IPS-NIHi11 (cell line): ENCODE measurements at regions not wholly inside any gene's neighbourhood (a gene's known extent, or its start where the extent isn't known, plus 50 kb on each side); places are given as distances from the start of the nearest gene placed in this dataset.

Experiments used
- DNase-seq: peaks from one replicate; pipeline ENCODE4 v3.0.0; 2012; ENCODE audit warnings: mixed read lengths, low spot score

- DNase-seq: no peak
Observed at GRCh38 chr5:67267512-67268216, 71.1 kb upstream of the CD180 start.

- DNase-seq: no peak
Observed at GRCh38 chr5:67266654-67267350, 70.2 kb upstream of the CD180 start.

- no peak for DNase-seq
Observed at GRCh38 chr5:67265951-67266350, 69.4 kb upstream of the CD180 start.

GRCh38 chr5:67263656-67264408 lies 67.2 kb upstream of the CD180 start:
- no peak for DNase-seq

GRCh38 chr5:67262956-67263355 lies 66.4 kb upstream of the CD180 start:
- DNase-seq: no peak

- no peak for DNase-seq
Observed at GRCh38 chr5:67262206-67262605, 65.6 kb upstream of the CD180 start.

- DNase-seq: no peak
Observed at GRCh38 chr5:67259548-67260215, 63.1 kb upstream of the CD180 start.

GRCh38 chr5:67257500-67257899 lies 60.9 kb upstream of the CD180 start:
- no peak for DNase-seq

- DNase-seq: no peak
Observed at GRCh38 chr5:67257077-67257476, 60.5 kb upstream of the CD180 start.

GRCh38 chr5:67255881-67256280 lies 59.3 kb upstream of the CD180 start:
- DNase-seq: no peak

- no peak for DNase-seq
Observed at GRCh38 chr5:67253911-67254310, 57.3 kb upstream of the CD180 start.

GRCh38 chr5:67249590-67249895 lies 52.9 kb upstream of the CD180 start:
- no peak for DNase-seq

GRCh38 chr5:67248703-67249589 lies 52.3 kb upstream of the CD180 start:
- no peak for DNase-seq

GRCh38 chr5:67246546-67247268 lies 50.1 kb upstream of the CD180 start:
- no peak for DNase-seq
